A673 (cell line): ENCODE measurements at regions not wholly inside any gene's neighbourhood (a gene's known extent, or its start where the extent isn't known, plus 50 kb on each side); places are given as distances from the start of the nearest gene placed in this dataset.

Experiments used
- EZH2 ChIP-seq: fragments of 200-600 bp; sonication (generic); IDR thresholded peaks from 2 replicates; pipeline ENCODE4 v1.6.1; 2017; ENCODE audit warnings: borderline replicate concordance, low read depth, mild to moderate bottlenecking, mixed read lengths, antibody characterized with exemption, low read length; ENCODE audit not compliant: poor library complexity, severe bottlenecking
- TF ChIP-seq, protein P1 (sequence below): fragments of 300-800, 200-600 bp; sonication (generic); conservative IDR thresholded peaks from 2 replicates; pipeline ENCODE4 v1.5.1; 2017; ENCODE audit warnings: low read depth, mild to moderate bottlenecking, antibody characterized with exemption, low read length, moderate library complexity, mixed read lengths

DNA sequence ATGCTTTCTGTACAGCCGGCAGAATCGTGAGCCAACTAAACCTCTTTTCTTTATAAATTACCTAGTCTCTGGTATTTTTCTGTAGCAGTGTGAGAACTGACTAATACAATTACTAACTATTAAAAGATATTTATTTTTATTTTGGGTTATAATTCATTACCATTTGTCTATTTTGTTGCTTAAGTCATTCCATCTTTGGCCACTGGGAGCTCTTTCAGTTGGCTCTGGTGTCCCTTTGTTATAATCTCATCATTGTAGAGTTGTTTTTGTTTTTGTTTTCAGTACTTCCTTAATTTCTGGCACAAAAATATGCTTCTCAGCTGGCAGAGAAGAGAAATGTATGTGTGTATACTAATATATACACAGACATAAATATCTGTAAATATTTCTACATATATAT, 807.9 kb upstream of the MBL2 start:
- TF ChIP-seq, protein P1, sequence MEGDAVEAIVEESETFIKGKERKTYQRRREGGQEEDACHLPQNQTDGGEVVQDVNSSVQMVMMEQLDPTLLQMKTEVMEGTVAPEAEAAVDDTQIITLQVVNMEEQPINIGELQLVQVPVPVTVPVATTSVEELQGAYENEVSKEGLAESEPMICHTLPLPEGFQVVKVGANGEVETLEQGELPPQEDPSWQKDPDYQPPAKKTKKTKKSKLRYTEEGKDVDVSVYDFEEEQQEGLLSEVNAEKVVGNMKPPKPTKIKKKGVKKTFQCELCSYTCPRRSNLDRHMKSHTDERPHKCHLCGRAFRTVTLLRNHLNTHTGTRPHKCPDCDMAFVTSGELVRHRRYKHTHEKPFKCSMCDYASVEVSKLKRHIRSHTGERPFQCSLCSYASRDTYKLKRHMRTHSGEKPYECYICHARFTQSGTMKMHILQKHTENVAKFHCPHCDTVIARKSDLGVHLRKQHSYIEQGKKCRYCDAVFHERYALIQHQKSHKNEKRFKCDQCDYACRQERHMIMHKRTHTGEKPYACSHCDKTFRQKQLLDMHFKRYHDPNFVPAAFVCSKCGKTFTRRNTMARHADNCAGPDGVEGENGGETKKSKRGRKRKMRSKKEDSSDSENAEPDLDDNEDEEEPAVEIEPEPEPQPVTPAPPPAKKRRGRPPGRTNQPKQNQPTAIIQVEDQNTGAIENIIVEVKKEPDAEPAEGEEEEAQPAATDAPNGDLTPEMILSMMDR, result no peak
- no peak for TF ChIP-seq EZH2
